GOT3 (cell line): ENCODE measurements at regions not wholly inside any gene's neighbourhood (a gene's known extent, or its start where the extent isn't known, plus 50 kb on each side); places are given as distances from the start of the nearest gene placed in this dataset.
"Not testable (repeated sequence)": the region's sequence is repeated elsewhere in the genome, so short reads cannot be mapped to it uniquely, and the experiment has no call there.

ENCODE experiments used
- DNase-seq: peaks from one replicate; lab custom pipeline; 2025; ENCODE audit warnings: mixed read lengths; lab: John Stamatoyannopoulos, UW

GRCh38 chr5:158202801-158203200 is 343.9 kb upstream of the CLINT1 start:
- DNase-seq, result no peak

- no peak for DNase-seq
Observed at GRCh38 chr5:158200619-158201018, 341.7 kb upstream of the CLINT1 start.

- no peak for DNase-seq
Observed at GRCh38 chr5:158198636-158199035, 339.7 kb upstream of the CLINT1 start.

- DNase-seq, result no peak
Observed at GRCh38 chr5:158195416-158196210, 336.7 kb upstream of the CLINT1 start.

GRCh38 chr5:158194561-158194976 is 335.6 kb upstream of the CLINT1 start:
- DNase-seq, result no peak

GRCh38 chr5:158193395-158193794 is 334.4 kb upstream of the CLINT1 start:
- not testable (repeated sequence) for DNase-seq

GRCh38 chr5:158180407-158180806 is 321.5 kb upstream of the CLINT1 start:
- DNase-seq, result no peak

GRCh38 chr5:158179271-158179670 is 320.3 kb upstream of the CLINT1 start:
- DNase-seq, result no peak

- DNase-seq, result no peak
Observed at GRCh38 chr5:158178535-158178934, 319.6 kb upstream of the CLINT1 start.

- DNase-seq, result no peak
Observed at GRCh38 chr5:158177146-158177545, 318.2 kb upstream of the CLINT1 start.

- DNase-seq, result no peak
Observed at GRCh38 chr5:158175934-158176481, 317.1 kb upstream of the CLINT1 start.

- peak; percentile 20 for DNase-seq
Observed at GRCh38 chr5:158174918-158175851, 316.2 kb upstream of the CLINT1 start.

GRCh38 chr5:158174026-158174425 is 315.1 kb upstream of the CLINT1 start:
- DNase-seq, result no peak

- no peak for DNase-seq
Observed at GRCh38 chr5:158172005-158172404, 313.1 kb upstream of the CLINT1 start.

- DNase-seq, result no peak
Observed at GRCh38 chr5:158170534-158170933, 311.6 kb upstream of the CLINT1 start.

- DNase-seq, result no peak
Observed at GRCh38 chr5:158170060-158170459, 311.1 kb upstream of the CLINT1 start.

- DNase-seq, result no peak
Observed at GRCh38 chr5:158166424-158166823, 307.5 kb upstream of the CLINT1 start.

- DNase-seq, result no peak
Observed at GRCh38 chr5:158165647-158166046, 306.7 kb upstream of the CLINT1 start.

GRCh38 chr5:158164296-158165047 is 305.5 kb upstream of the CLINT1 start:
- no peak for DNase-seq

GRCh38 chr5:158163451-158164295 is 304.7 kb upstream of the CLINT1 start:
- DNase-seq, result no peak

- DNase-seq, result no peak
Observed at GRCh38 chr5:158162479-158163034, 303.6 kb upstream of the CLINT1 start.
